K562 (cell line): ENCODE measurements at regions not wholly inside any gene's neighbourhood (a gene's known extent, or its start where the extent isn't known, plus 50 kb on each side); places are given as distances from the start of the nearest gene placed in this dataset.
A peak's percentile ranks its signal among the peaks of the same experiment; 100 is the strongest.
"Not testable (repeated sequence)": the region's sequence is repeated elsewhere in the genome, so short reads cannot be mapped to it uniquely, and the experiment has no call there.

ENCODE experiments used
- ATAC-seq: fragments of 200-7000 bp; cut with Tn5 transposase; 3 replicates; pipeline ENCODE4 v1.9.1; 2020; ENCODE audit warnings: moderate library complexity
- BruUV-seq: library from RNA; stranded (reverse); fragments of 400-500 nt; replicated peaks from 2 replicates; lab custom pipeline; 2021; lab: Mats Ljungman, UMichigan
- CTCF ChIA-PET: fragments of 300-600 bp; formaldehyde crosslinking; extraction: SDS; loops from one replicate; lab custom pipeline; 2021; ENCODE audit warnings: low intra/inter-chr PET ratio; lab: Yijun Ruan, JAX
- POLR2A ChIA-PET: fragments of 300-600, 350-650 bp; sonication (Branson Sonifier 250); formaldehyde crosslinking; extraction: SDS; loops from one replicate; lab custom pipeline; 2021; ENCODE audit warnings: antibody characterized with exemption, inconsistent platforms; lab: Yijun Ruan, JAX
- DNase-seq, 4 experiments: peaks; one replicate each; pipeline versions ENCODE4 v3.0.0 to v3.0.0-alpha.2; 2011 to 2018; ENCODE audit warnings: low spot score in 3 of 4, mixed read lengths in 3 of 4; ENCODE audit errors: extremely low read depth in 1 of 4
- FAIRE-seq: peaks from 2 replicates; lab custom pipeline; 2011; peaks lifted over from hg19 to GRCh38; lab: Jason Lieb, UNC
- H2AFZ ChIP-seq: 2 replicates; pipeline ENCODE4 v1.6.0; 2011; ENCODE audit warnings: low read depth, low read length, control low read depth, inconsistent platforms
- H3K27ac ChIP-seq: fragments of 200-600 bp; 3 replicates; pipeline ENCODE4 v1.8.0; 2011; ENCODE audit warnings: low read depth, mild to moderate bottlenecking, control low read depth, inconsistent platforms, low read length, moderate library complexity, mixed read lengths; ENCODE audit errors: extremely low read depth
- H3K27me3 ChIP-seq, 2 experiments: fragments of 300-600 bp in 1 of 2; 2 replicates in 1 of 2; 3 replicates in 1 of 2; pipeline versions ENCODE4 v1.6.0 to v1.8.0; 2011; ENCODE audit warnings: inconsistent platforms in 2 of 2, low read length in 2 of 2, mild to moderate bottlenecking in 1 of 2, mixed read lengths in 1 of 2, moderate library complexity in 1 of 2; ENCODE audit not compliant: control insufficient read depth in 2 of 2, insufficient read depth in 2 of 2
- H3K36me3 ChIP-seq: fragments of 300-600 bp; 3 replicates; pipeline ENCODE4 v1.8.0; 2011; ENCODE audit warnings: mild to moderate bottlenecking, low read length, inconsistent platforms; ENCODE audit not compliant: control insufficient read depth, insufficient read depth
- H3K4me1 ChIP-seq, 2 experiments: fragments of 200-600 bp in 1 of 2; replicated peaks in 1 of 2; 2 replicates in 1 of 2; 3 replicates in 1 of 2; pipeline versions ENCODE4 v1.5.1 to v1.8.0; 2011; ENCODE audit warnings: inconsistent platforms in 2 of 2, low read length in 2 of 2, mild to moderate bottlenecking in 1 of 2, mixed read lengths in 1 of 2, moderate library complexity in 1 of 2; ENCODE audit not compliant: control insufficient read depth in 2 of 2, insufficient read depth in 2 of 2
- H3K4me2 ChIP-seq: 2 replicates; pipeline ENCODE4 v1.6.1; 2011; ENCODE audit warnings: low read length, control low read depth, inconsistent platforms, mixed read lengths; ENCODE audit not compliant: insufficient read depth
- H3K4me3 ChIP-seq: fragments of 200-600 bp; sonication (generic), shearing (Covaris generic); 2 replicates; pipeline ENCODE4 v1.5.1; 2016; ENCODE audit warnings: control low read depth, inconsistent platforms
- H3K79me2 ChIP-seq: fragments of 200-600 bp; 3 replicates; pipeline ENCODE4 v1.8.0; 2011; ENCODE audit warnings: low read length, inconsistent platforms; ENCODE audit not compliant: control insufficient read depth, insufficient read depth
- H3K9ac ChIP-seq, 2 experiments: 2 replicates each; pipeline versions ENCODE4 v1.6.0 to v1.6.1; 2011; ENCODE audit warnings: low read depth in 2 of 2, low read length in 2 of 2, control low read depth in 1 of 2, inconsistent platforms in 1 of 2, mild to moderate bottlenecking in 1 of 2, mixed read lengths in 1 of 2; ENCODE audit not compliant: insufficient read depth in 1 of 2
- H3K9me1 ChIP-seq: one replicate; pipeline ENCODE4 v1.6.0; 2011; ENCODE audit warnings: inconsistent platforms, mild to moderate bottlenecking, low read length, moderate library complexity; ENCODE audit not compliant: control insufficient read depth, insufficient read depth
- H3K9me3 ChIP-seq: replicated peaks from 2 replicates; pipeline ENCODE4 v1.5.1; 2011; ENCODE audit warnings: low read depth, low read length, inconsistent platforms; ENCODE audit not compliant: control insufficient read depth, insufficient read depth
- H4K20me1 ChIP-seq: replicated peaks from 2 replicates; pipeline ENCODE4 v1.6.1; 2011; ENCODE audit warnings: low read length, inconsistent platforms, mixed read lengths; ENCODE audit not compliant: control insufficient read depth, insufficient read depth
- RAD21 ChIP-seq, 2 experiments: fragments of 250-450 bp in 1 of 2; fragments of 450-650 bp in 1 of 2; sonication (Bioruptor Pico) in 1 of 2; formaldehyde crosslinking in 1 of 2; IDR thresholded peaks in 1 of 2; conservative IDR thresholded peaks in 1 of 2; 2 replicates each; pipeline versions ENCODE4 v1.4.0 to v1.8.0; 2020 to 2022; ENCODE audit warnings: mild to moderate bottlenecking in 2 of 2, moderate library complexity in 1 of 2
- YY1 ChIP-seq, 3 experiments: IDR thresholded peaks; 2 replicates each; pipeline ENCODE4 v1.6.1; 2011; ENCODE audit warnings: low read length in 2 of 3, mild to moderate bottlenecking in 2 of 3, moderate library complexity in 2 of 3, borderline replicate concordance in 1 of 3, control low read depth in 1 of 3, low read depth in 1 of 3; ENCODE audit not compliant: insufficient read depth in 3 of 3, insufficient replicate concordance in 2 of 3, control insufficient read depth in 1 of 3, insufficient read length in 1 of 3; ENCODE audit errors: extremely low read depth in 1 of 3
- WGBS: fragments of 100-300 bp; shearing (Covaris generic); methylation state at CpG from one replicate; pipeline ENCODE4 v1.1.6; 2016; ENCODE audit warnings: low coverage, mixed read lengths; ENCODE audit not compliant: insufficient coverage; ENCODE audit errors: missing lambda C conversion rate; 5-methylcytosine and 5-hydroxymethylcytosine counted together
- in situ Hi-C: fragments of 300-500 bp; cut with MboI; formaldehyde crosslinking; loops from 4 replicates; pipeline ENCODE4 v1.15.0; 2018; ENCODE audit warnings: inconsistent platforms, mixed read lengths
- intact Hi-C: fragments of 100-400 bp; cut with micrococcal nuclease; formaldehyde crosslinking; loops from 2 replicates; pipeline ENCODE4 v1.14.2; 2022
- TF ChIP-seq, protein P1 (sequence below), 3 experiments: IDR thresholded peaks in 2 of 3; conservative IDR thresholded peaks in 1 of 3; 2 replicates each; pipeline ENCODE4 v1.5.1; 2011 to 2012; ENCODE audit warnings: low read length in 3 of 3, mild to moderate bottlenecking in 3 of 3, control low read depth in 2 of 3, improper control_type of control experiment in 1 of 3, inconsistent platforms in 1 of 3, low read depth in 1 of 3, mixed read lengths in 1 of 3, moderate library complexity in 1 of 3; ENCODE audit not compliant: insufficient read depth in 2 of 3

GRCh38 chr15:85250938-85251542, 129.4 kb upstream of the AKAP13 start:
- H3K27ac ChIP-seq, H3K79me2 ChIP-seq, FAIRE-seq, in situ Hi-C loops, CTCF ChIA-PET, H3K27me3 ChIP-seq, H3K9me3 ChIP-seq, H3K4me1 ChIP-seq, H3K36me3 ChIP-seq, H2AFZ ChIP-seq, ATAC-seq, H3K4me2 ChIP-seq, H4K20me1 ChIP-seq, H3K4me3 ChIP-seq, H3K9me1 ChIP-seq, H3K9ac ChIP-seq, POLR2A ChIA-PET, intact Hi-C loops, BruUV-seq: not testable (repeated sequence)
- DNase-seq = peak in 1 of 4 experiments; percentile 36
- 0% methylated on average over 4 of the region's 8 CpGs for WGBS
- TF ChIP-seq RAD21 (CRISPR knock-in tag; conservative IDR thresholded peaks at IDR 0.05 in 1 of 2, IDR thresholded peaks at IDR 0.05 in 1 of 2) (peak in 1 of 2 experiments; percentile 36; a peak in 2 of 4 replicates), YY1 (IDR thresholded peaks at IDR 0.05; ENCODE audit: borderline replicate concordance in 1 of 3, control insufficient read depth in 1 of 3, extremely low read depth in 1 of 3, insufficient read depth in 3 of 3, insufficient read length in 1 of 3, insufficient replicate concordance in 2 of 3, low read depth in 1 of 3, low read length in 2 of 3) (peak in 1 of 3 experiments; percentile 40)
- TF ChIP-seq, protein P1, sequence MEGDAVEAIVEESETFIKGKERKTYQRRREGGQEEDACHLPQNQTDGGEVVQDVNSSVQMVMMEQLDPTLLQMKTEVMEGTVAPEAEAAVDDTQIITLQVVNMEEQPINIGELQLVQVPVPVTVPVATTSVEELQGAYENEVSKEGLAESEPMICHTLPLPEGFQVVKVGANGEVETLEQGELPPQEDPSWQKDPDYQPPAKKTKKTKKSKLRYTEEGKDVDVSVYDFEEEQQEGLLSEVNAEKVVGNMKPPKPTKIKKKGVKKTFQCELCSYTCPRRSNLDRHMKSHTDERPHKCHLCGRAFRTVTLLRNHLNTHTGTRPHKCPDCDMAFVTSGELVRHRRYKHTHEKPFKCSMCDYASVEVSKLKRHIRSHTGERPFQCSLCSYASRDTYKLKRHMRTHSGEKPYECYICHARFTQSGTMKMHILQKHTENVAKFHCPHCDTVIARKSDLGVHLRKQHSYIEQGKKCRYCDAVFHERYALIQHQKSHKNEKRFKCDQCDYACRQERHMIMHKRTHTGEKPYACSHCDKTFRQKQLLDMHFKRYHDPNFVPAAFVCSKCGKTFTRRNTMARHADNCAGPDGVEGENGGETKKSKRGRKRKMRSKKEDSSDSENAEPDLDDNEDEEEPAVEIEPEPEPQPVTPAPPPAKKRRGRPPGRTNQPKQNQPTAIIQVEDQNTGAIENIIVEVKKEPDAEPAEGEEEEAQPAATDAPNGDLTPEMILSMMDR (IDR thresholded peaks at IDR 0.05 in 2 of 3, conservative IDR thresholded peaks at IDR 0.05 in 1 of 3; ENCODE audit: insufficient read depth in 2 of 3, low read depth in 1 of 3, low read length in 3 of 3) = peak in 2 of 3 experiments; percentile 17 to 42; a peak in 2 of 6 replicates

- peak; percentile 72 for ATAC-seq
- not testable (repeated sequence) for FAIRE-seq
These were observed 127.0 kb upstream of the AKAP13 start for GRCh38 chr15:85253196-85253915.

DNA sequence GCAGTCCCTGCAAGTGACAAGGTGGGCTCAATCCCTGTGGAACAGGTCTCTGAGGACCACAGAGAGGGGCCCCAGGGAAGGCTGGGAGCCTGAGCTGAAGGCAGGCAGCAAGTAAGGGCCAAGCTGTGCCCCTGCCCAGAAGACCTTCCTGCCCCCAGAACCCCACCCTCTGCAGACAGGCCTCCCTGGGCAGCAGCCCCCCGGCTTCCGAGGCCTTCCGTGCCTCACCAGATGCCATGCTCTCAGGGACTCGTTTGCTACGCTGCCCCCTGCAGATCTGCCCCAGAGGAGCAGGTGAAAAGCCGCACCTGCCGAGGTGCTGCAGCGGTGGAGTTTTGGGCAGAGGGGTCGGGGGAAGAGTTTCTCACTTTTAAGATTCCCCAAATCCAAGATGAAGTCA, 125.4 kb upstream of the AKAP13 start:
- H2AFZ ChIP-seq, POLR2A ChIA-PET, H3K4me2 ChIP-seq, in situ Hi-C loops, DNase-seq, H4K20me1 ChIP-seq, ATAC-seq, H3K9me1 ChIP-seq, H3K27me3 ChIP-seq, H3K79me2 ChIP-seq, H3K9ac ChIP-seq, H3K9me3 ChIP-seq, H3K4me1 ChIP-seq, BruUV-seq, intact Hi-C loops, CTCF ChIA-PET, FAIRE-seq, H3K27ac ChIP-seq, H3K4me3 ChIP-seq, H3K36me3 ChIP-seq: not testable (repeated sequence)
- 33% methylated on average over 2 of the region's 9 CpGs for WGBS

More at GRCh38 chr15:85253196-85253915, 127.0 kb upstream of the AKAP13 start:
- H3K4me2 ChIP-seq, H3K27ac ChIP-seq, H3K9me3 ChIP-seq, H3K9me1 ChIP-seq, CTCF ChIA-PET, H2AFZ ChIP-seq, BruUV-seq, H3K4me1 ChIP-seq, in situ Hi-C loops, H4K20me1 ChIP-seq, H3K36me3 ChIP-seq, H3K4me3 ChIP-seq, H3K27me3 ChIP-seq, H3K79me2 ChIP-seq, DNase-seq, H3K9ac ChIP-seq, POLR2A ChIA-PET, intact Hi-C loops: not testable (repeated sequence)
- WGBS = 19% methylated on average over 7 of the region's 15 CpGs
